ENCODE measurements at regions not wholly inside any gene's neighbourhood (a gene's known extent, or its start where the extent isn't known, plus 50 kb on each side); places are given as distances from the start of the nearest gene placed in this dataset.

DNA sequence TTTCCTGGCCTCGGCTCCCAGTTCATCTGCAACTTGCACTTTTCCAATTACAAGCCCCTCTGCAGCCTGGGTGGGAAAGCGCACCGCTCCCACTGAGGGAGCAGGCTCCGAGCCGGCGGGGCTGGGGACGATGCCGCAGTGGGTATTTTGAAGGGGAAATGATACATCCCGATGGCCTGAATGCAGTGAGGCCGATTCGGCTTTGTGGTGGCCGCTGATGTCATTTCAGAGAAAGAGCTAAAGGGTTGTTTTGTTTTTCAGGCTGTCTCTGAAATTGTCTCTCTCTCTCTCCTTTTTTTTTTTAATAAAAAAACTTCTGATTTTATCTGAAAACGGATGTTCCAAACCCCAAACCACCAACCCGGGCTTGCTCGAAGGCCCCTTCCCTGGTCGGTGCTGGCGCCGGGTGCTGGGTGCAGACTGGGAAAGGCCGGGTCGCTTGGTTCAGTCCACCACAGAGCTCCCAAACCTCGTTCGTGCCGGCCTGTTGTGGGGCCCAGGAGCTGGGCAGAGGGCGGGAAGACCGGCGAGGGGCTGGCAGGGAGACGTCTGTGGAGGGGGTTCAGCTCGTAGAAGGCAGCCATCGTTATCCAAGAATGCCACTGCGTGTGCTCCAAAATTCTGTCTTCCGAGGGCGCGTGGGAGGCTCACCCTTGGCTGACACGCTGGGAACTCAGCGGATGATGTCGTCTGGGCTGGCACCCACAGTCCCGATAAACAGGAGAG is 102.8 kb downstream of the FOXL1 start:
- TF ChIP-seq, protein P1, sequence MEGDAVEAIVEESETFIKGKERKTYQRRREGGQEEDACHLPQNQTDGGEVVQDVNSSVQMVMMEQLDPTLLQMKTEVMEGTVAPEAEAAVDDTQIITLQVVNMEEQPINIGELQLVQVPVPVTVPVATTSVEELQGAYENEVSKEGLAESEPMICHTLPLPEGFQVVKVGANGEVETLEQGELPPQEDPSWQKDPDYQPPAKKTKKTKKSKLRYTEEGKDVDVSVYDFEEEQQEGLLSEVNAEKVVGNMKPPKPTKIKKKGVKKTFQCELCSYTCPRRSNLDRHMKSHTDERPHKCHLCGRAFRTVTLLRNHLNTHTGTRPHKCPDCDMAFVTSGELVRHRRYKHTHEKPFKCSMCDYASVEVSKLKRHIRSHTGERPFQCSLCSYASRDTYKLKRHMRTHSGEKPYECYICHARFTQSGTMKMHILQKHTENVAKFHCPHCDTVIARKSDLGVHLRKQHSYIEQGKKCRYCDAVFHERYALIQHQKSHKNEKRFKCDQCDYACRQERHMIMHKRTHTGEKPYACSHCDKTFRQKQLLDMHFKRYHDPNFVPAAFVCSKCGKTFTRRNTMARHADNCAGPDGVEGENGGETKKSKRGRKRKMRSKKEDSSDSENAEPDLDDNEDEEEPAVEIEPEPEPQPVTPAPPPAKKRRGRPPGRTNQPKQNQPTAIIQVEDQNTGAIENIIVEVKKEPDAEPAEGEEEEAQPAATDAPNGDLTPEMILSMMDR (IDR thresholded peaks at IDR 0.05): no peak
- TF ChIP-seq ZBTB21 (CRISPR knock-in tag; IDR thresholded peaks at IDR 0.05; ENCODE audit: borderline replicate concordance) (no peak), TCF7 (CRISPR knock-in tag; IDR thresholded peaks at IDR 0.05; ENCODE audit: low read depth) (no peak), CBFB (CRISPR knock-in tag; IDR thresholded peaks at IDR 0.05; ENCODE audit: low read depth) (no peak), ZNF416 (CRISPR knock-in tag; IDR thresholded peaks at IDR 0.05) (no peak), CREM (CRISPR knock-in tag; IDR thresholded peaks at IDR 0.05) (no peak), ZNF263 (CRISPR knock-in tag; IDR thresholded peaks at IDR 0.05; ENCODE audit: low read depth) (no peak)
- TF ChIP-seq, protein P2, sequence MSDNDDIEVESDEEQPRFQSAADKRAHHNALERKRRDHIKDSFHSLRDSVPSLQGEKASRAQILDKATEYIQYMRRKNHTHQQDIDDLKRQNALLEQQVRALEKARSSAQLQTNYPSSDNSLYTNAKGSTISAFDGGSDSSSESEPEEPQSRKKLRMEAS (CRISPR knock-in tag; IDR thresholded peaks at IDR 0.05): no peak
